ENCODE measurements at regions not wholly inside any gene's neighbourhood (a gene's known extent, or its start where the extent isn't known, plus 50 kb on each side); places are given as distances from the start of the nearest gene placed in this dataset.
A peak's percentile ranks its signal among the peaks of the same experiment; 100 is the strongest.

DNA sequence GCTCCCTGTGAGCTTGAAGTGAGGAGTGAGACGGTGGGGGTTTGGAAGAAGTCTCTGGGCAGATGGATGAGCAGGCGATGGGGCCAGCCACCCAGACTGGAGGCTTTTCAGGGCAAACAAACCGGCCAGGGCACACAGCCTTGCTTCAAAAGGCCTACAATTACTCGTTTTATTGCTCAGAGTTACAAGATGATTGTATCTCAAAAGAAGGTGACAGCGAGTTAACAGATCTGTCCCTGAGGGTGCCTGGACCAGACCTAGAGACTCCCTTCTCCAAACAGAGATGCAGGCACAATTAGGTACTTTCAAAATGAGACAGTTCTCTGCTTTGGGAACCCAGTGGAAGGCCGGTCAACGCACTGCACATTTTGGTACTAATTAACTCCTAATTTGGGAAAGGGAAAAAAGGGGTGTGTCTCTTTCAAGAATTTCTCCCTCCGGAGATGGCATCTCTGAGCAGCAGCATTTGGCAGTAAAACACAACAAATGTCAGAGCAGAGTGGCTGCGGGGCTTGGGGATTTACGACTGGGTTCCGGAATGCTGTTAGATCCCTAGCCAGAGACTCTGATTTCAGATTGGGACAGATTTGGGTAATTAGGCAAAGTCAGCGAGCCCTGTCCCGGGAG, 226.7 kb downstream of the TTC32 start:
- Histone ChIP-seq H3K4me3 (no peak overlapping the region), H3K27ac (no peak overlapping the region)
- TF ChIP-seq, protein P1, sequence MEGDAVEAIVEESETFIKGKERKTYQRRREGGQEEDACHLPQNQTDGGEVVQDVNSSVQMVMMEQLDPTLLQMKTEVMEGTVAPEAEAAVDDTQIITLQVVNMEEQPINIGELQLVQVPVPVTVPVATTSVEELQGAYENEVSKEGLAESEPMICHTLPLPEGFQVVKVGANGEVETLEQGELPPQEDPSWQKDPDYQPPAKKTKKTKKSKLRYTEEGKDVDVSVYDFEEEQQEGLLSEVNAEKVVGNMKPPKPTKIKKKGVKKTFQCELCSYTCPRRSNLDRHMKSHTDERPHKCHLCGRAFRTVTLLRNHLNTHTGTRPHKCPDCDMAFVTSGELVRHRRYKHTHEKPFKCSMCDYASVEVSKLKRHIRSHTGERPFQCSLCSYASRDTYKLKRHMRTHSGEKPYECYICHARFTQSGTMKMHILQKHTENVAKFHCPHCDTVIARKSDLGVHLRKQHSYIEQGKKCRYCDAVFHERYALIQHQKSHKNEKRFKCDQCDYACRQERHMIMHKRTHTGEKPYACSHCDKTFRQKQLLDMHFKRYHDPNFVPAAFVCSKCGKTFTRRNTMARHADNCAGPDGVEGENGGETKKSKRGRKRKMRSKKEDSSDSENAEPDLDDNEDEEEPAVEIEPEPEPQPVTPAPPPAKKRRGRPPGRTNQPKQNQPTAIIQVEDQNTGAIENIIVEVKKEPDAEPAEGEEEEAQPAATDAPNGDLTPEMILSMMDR (IDR thresholded peaks at IDR 0.05), result no peak
- no peak for DNase-seq (ENCODE audit: low spot score)

DNA sequence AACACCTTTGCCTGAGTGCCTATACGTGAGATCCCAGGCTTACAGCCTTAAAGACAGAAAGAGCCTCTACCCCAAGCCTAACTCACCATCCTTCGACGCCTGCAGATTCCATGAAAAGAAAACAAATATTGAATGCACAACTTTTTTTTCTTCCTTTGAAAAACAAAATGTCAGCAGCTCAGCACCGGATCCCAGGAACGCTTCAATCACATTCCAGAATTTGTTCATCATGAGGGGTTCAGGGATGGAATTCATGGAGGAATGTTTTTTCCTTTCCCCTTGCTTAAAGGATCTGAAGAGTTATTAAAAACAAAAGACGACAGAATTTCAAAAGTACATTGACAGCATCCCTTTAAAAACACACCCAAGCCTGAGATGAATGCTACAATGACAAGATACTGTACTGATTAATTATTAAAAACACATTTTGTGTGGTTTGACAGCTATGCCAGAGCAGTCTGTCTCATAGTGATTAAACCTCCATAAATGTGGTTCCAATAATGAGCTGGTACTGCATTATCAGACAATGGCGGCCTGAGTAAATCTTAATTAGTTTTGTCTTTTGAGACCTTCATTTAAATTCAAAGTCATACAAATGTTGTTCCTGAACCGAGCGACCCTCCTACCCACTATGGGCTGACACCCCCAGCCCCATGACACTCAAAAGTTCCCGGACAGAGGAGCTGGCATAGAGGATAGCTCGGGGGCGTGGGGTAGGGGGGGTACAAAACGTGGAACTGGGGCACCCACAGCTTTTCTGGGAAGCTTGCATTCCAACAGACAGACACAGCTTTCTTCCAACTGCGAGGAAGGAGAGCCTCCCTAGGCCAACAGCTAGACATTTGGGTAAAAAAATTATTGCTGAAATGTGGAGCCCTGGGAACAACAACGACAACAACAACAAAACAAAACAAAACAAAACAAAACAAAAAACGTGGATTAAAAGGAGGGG, 227.5 kb downstream of the TTC32 start:
- no peak overlapping the region for H3K4me3 ChIP-seq
- no peak overlapping the region for H3K27ac ChIP-seq

DNA sequence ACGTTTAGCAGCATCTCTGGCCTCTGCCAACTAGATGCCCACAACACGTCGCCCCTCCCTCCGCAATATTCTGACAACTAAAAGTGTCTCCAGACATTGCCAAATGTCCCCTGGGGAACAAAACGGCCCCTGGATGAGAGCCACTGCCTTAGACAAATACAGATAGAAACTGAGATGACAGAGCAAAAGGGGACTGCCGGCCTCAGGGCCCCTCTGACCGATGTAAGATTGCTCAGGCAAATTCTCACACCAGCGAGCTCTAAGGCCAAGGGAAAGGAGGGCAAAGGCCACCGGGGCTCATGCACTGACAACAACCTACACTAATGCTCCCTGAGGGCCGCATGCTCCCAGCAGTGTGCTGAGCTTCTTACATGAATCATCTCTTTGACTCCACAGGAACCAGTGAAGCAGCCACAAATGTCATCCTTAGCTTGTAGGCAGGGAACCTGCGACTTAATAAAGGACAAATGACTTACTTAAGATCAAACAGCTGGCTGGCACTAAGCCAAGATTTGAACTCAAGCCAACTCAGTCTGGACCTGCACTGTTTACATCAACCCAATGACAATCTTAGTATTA, 228.5 kb downstream of the TTC32 start:
- Histone ChIP-seq H3K27ac (no peak overlapping the region), H3K4me3 (no peak overlapping the region)
- TF ChIP-seq, protein P1 (IDR thresholded peaks at IDR 0.05), result no peak
- peak; percentile 73 for DNase-seq (ENCODE audit: low spot score)

More for the DNA sequence above, 227.5 kb downstream of the TTC32 start:
- TF ChIP-seq, protein P1 (IDR thresholded peaks at IDR 0.05), result no peak
- peak; percentile 65 for DNase-seq (ENCODE audit: low spot score)

DNA sequence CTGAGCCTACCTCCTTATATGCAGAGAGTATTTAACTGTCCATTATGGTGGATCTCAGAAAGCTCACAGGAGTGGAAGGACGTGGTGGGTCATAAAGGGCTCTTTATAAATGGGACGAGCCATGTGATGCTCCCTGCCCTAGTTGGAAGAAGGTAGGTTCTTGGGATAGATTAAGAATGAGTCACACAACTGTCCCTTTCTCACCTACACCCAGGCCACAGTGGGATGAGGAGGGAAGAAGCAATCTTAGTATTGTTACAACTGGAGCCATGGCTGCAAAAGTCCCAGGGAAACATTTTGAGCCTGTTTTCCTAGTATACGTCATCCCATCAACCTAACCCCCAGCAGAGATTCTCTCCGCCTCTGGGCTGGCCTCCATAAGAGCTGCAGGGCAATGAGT, 229.9 kb downstream of the TTC32 start:
- DNase-seq (ENCODE audit: low spot score), result no peak
- Histone ChIP-seq H3K27ac (no peak overlapping the region), H3K4me3 (no peak overlapping the region)
- TF ChIP-seq, protein P1 (IDR thresholded peaks at IDR 0.05), result no peak

DNA sequence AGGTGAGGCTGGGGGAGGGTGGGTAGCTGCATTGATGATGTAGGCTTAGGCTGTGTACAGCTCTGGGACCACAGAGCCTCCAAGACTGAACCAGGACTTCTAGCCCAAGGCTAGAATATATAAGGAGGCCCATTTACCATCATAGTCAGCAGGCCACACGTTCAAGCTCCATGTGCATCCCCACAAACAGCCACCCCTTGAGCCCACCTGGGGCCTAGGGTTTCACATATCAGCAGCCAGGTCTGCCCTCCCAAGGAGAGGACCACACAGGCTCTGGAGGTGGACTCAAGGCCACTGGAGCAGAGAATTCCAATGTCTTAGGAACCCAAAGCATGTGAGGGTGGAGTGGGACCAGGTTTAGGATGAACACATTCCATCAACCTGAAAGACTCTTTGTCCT, 230.5 kb downstream of the TTC32 start:
- Histone ChIP-seq H3K4me3 (no peak overlapping the region), H3K27ac (no peak overlapping the region)
- peak; percentile 62 for DNase-seq (ENCODE audit: low spot score)
- TF ChIP-seq, protein P1 (IDR thresholded peaks at IDR 0.05), result no peak

DNA sequence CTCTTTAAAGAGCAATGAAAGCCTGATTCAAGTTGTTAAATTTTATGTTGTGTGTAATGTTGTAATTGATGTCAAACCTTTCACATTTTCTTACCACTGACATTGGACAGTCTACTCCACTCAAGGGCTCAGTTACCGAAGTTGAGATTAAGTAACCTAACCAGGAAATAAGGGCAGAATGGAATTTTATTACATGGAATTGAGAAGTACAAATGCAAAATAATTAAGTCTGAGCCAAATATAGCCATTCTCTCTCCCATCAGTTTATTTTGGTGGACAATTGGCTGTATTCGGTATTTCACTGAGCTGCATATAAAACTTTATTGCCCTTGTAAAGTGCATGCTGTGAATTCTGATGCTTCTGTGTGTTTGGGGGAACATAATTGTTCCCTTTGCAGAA, 231.5 kb downstream of the TTC32 start:
- no peak for DNase-seq (ENCODE audit: low spot score)
- Histone ChIP-seq H3K27ac (no peak overlapping the region), H3K4me3 (no peak overlapping the region)
- TF ChIP-seq, protein P1 (IDR thresholded peaks at IDR 0.05), result no peak
